Fibroblast of lung (primary cell): ENCODE measurements at regions not wholly inside any gene's neighbourhood (a gene's known extent, or its start where the extent isn't known, plus 50 kb on each side); places are given as distances from the start of the nearest gene placed in this dataset.

Experiments used
- DNase-seq, 2 donors: peaks; one replicate each; pipeline versions ENCODE4 v3.0.0 to v3.0.0-alpha.2; 2010; ENCODE audit warnings: low read depth in 2 of 2
- H2AFZ ChIP-seq: 2 replicates; pipeline ENCODE4 v1.5.1; 2012; ENCODE audit warnings: low read length, control low read depth, inconsistent platforms
- H3K27ac ChIP-seq: 2 replicates; pipeline ENCODE4 v1.5.1; 2011; ENCODE audit warnings: low read length, control low read depth; ENCODE audit not compliant: insufficient read depth
- H3K27me3 ChIP-seq: 2 replicates; pipeline ENCODE4 v1.5.1; 2011; ENCODE audit warnings: mild to moderate bottlenecking, low read length; ENCODE audit not compliant: control insufficient read depth, insufficient read depth
- H3K36me3 ChIP-seq: 2 replicates; pipeline ENCODE4 v1.5.1; 2011; ENCODE audit warnings: low read length; ENCODE audit not compliant: control insufficient read depth, insufficient read depth
- H3K4me1 ChIP-seq: 2 replicates; pipeline ENCODE4 v1.5.1; 2011; ENCODE audit warnings: low read length; ENCODE audit not compliant: control insufficient read depth, insufficient read depth; ENCODE audit errors: extremely low read depth
- H3K4me2 ChIP-seq: 2 replicates; pipeline ENCODE4 v1.5.1; 2011; ENCODE audit warnings: low read length, control low read depth; ENCODE audit not compliant: insufficient read depth; ENCODE audit errors: extremely low read depth
- H3K4me3 ChIP-seq, 4 experiments: fragments of 200-600 bp in 1 of 4; sonication (generic) in 1 of 4; replicated peaks in 1 of 4; 2 replicates each; pipeline ENCODE4 v1.5.1; 2011 to 2016; ENCODE audit warnings: low read length in 4 of 4, low read depth in 3 of 4, mild to moderate bottlenecking in 3 of 4, control low read depth in 2 of 4, inconsistent platforms in 1 of 4, mixed read lengths in 1 of 4; ENCODE audit not compliant: insufficient read depth in 1 of 4; ENCODE audit errors: control extremely low read depth in 1 of 4
- H3K79me2 ChIP-seq: 2 replicates; pipeline ENCODE4 v1.5.1; 2012; ENCODE audit warnings: mild to moderate bottlenecking, low read length, inconsistent platforms; ENCODE audit not compliant: control insufficient read depth, insufficient read depth
- H3K9ac ChIP-seq: 2 replicates; pipeline ENCODE4 v1.5.1; 2011; ENCODE audit warnings: mild to moderate bottlenecking, low read length, control low read depth; ENCODE audit not compliant: insufficient read depth
- H3K9me3 ChIP-seq: 2 replicates; pipeline ENCODE4 v1.5.1; 2012; ENCODE audit warnings: low read depth, low read length; ENCODE audit not compliant: control insufficient read depth, insufficient read depth
- H4K20me1 ChIP-seq: 2 replicates; pipeline ENCODE4 v1.5.1; 2011; ENCODE audit warnings: low read length; ENCODE audit not compliant: control insufficient read depth, insufficient read depth; ENCODE audit errors: extremely low read depth
- CTCF ChIP-seq, 2 donors: IDR thresholded peaks in 1 of 2; conservative IDR thresholded peaks in 1 of 2; 1 replicate in 1 of 2; 2 replicates in 1 of 2; pipeline ENCODE4 v1.5.1; 2011 to 2012; ENCODE audit warnings: low read length in 2 of 2, control low read depth in 1 of 2, inconsistent platforms in 1 of 2, low read depth in 1 of 2, mild to moderate bottlenecking in 1 of 2
- EZH2 ChIP-seq: IDR thresholded peaks from 2 replicates; pipeline ENCODE4 v1.5.1; 2012; ENCODE audit warnings: low read length, control low read depth, mild to moderate bottlenecking; ENCODE audit errors: missing control alignments

DNA sequence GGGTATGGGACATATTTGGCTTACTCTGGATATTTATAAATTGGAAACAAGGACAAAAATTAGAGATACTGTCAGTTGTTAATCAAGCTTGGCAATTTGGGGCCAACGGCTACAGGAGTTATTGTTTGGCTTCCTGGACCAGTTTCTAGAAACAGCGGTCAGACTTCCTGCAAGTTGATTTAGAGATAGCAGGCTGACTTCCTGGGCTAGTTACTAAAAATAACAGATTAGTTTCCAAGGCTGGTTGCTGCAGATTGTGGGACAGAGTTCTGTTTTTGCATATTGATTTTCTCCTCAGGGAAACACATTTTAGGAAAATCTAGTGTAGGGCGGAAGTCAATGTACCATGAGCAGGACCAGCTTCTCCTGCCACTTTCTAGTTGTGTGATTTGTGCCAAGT, 144.0 kb upstream of the TMPO start:
- no peak for TF ChIP-seq EZH2
- no peak overlapping the region for H3K4me3 ChIP-seq
- H3K27ac ChIP-seq = no peak overlapping the region

GRCh38 chr12:98372340-98373024, 142.9 kb upstream of the TMPO start:
- no peaks in the 10 kb centered on the region for H3K27me3 ChIP-seq
- DNase-seq = no peak
- no peak overlapping the region for H2AFZ ChIP-seq
- TF ChIP-seq CTCF (conservative IDR thresholded peaks at IDR 0.05 in 1 of 2, IDR thresholded peaks at IDR 0.05 in 1 of 2; ENCODE audit: low read depth in 1 of 2, low read length in 2 of 2) (no peak), EZH2 (no peak)
- no peaks in the 10 kb centered on the region for H3K4me1 ChIP-seq
- H3K36me3 ChIP-seq = no peaks in the 10 kb centered on the region
- H3K79me2 ChIP-seq = no peaks in the 10 kb centered on the region
- H3K27ac ChIP-seq = no peak overlapping the region
- no peak overlapping the region for H3K4me3 ChIP-seq
- H3K9ac ChIP-seq = no peak overlapping the region
- H3K9me3 ChIP-seq = no peaks in the 10 kb centered on the region
- H4K20me1 ChIP-seq = no peaks in the 10 kb centered on the region
- no peak overlapping the region for H3K4me2 ChIP-seq

More for the DNA sequence above, 144.0 kb upstream of the TMPO start:
- peak in 1 of 2 donors; percentile 49 for DNase-seq
- no peaks in the 10 kb centered on the region for H3K36me3 ChIP-seq
- no peak overlapping the region for H2AFZ ChIP-seq
- H3K9me3 ChIP-seq = no peaks in the 10 kb centered on the region
- H3K27me3 ChIP-seq = no peaks in the 10 kb centered on the region
- no peak overlapping the region for H3K9ac ChIP-seq
- no peaks in the 10 kb centered on the region for H3K4me1 ChIP-seq
- H4K20me1 ChIP-seq = no peaks in the 10 kb centered on the region
- H3K4me2 ChIP-seq = no peak overlapping the region
- no peaks in the 10 kb centered on the region for H3K79me2 ChIP-seq

- no peaks in the 10 kb centered on the region for H4K20me1 ChIP-seq
- TF ChIP-seq CTCF (conservative IDR thresholded peaks at IDR 0.05 in 1 of 2, IDR thresholded peaks at IDR 0.05 in 1 of 2; ENCODE audit: low read depth in 1 of 2, low read length in 2 of 2) (peak; percentile 53 to 65), EZH2 (no peak)
Observed at GRCh38 chr12:98373025-98373554, 142.3 kb upstream of the TMPO start.

More at GRCh38 chr12:98373025-98373554, 142.3 kb upstream of the TMPO start:
- no peak overlapping the region for H3K4me3 ChIP-seq
- DNase-seq = peak; percentile 41 to 58
- H2AFZ ChIP-seq = no peak overlapping the region
- no peaks in the 10 kb centered on the region for H3K36me3 ChIP-seq
- H3K4me2 ChIP-seq = no peak overlapping the region
- no peaks in the 10 kb centered on the region for H3K27me3 ChIP-seq
- no peaks in the 10 kb centered on the region for H3K9me3 ChIP-seq
- H3K79me2 ChIP-seq = no peaks in the 10 kb centered on the region
- no peaks in the 10 kb centered on the region for H3K4me1 ChIP-seq
- no peak overlapping the region for H3K27ac ChIP-seq
- H3K9ac ChIP-seq = no peak overlapping the region
